Ureter (tissue), 1 donor: ENCODE measurements at regions not wholly inside any gene's neighbourhood (a gene's known extent, or its start where the extent isn't known, plus 50 kb on each side); places are given as distances from the start of the nearest gene placed in this dataset.
"Not testable (repeated sequence)": the region's sequence is repeated elsewhere in the genome, so short reads cannot be mapped to it uniquely, and the experiment has no call there.

Source experiments
- DNase-seq: peaks from one replicate; pipeline ENCODE4 v3.0.0-alpha.2; 2020; ENCODE audit warnings: low spot score
- donor health status: DM: yes; HTN: yes; CAD: no.

- no peak for DNase-seq
Observed at GRCh38 chr5:36423578-36424307, 122.0 kb upstream of the RANBP3L start.

DNA sequence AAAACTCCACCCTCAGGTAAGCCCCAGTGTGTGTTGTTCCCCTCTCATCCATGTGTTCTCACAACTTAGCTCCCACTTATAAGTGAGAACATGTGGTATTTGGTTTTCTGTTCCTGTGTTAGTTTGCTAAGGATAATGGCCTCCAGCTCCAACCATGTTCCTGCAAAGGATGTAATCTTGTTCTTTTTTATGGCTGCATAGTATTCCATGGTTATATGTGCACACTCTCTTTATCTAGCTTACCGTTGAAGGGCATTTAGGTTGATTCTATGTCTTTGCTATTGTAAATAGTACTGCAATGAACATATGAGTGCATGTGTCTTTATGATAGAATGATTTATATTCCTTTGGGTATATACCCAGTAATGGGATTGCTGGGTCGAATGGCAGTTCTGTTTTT lies 124.4 kb upstream of the RANBP3L start:
- not testable (repeated sequence) for DNase-seq

- no peak for DNase-seq
Observed at GRCh38 chr5:36435516-36435915, 133.8 kb upstream of the RANBP3L start.

- no peak for DNase-seq
Observed at GRCh38 chr5:36436306-36436705, 134.6 kb upstream of the RANBP3L start.

- no peak for DNase-seq
Observed at GRCh38 chr5:36438765-36439561, 137.3 kb upstream of the RANBP3L start.

GRCh38 chr5:36440300-36440699 lies 138.6 kb upstream of the RANBP3L start:
- no peak for DNase-seq

GRCh38 chr5:36441280-36441679 lies 139.6 kb upstream of the RANBP3L start:
- no peak for DNase-seq

DNA sequence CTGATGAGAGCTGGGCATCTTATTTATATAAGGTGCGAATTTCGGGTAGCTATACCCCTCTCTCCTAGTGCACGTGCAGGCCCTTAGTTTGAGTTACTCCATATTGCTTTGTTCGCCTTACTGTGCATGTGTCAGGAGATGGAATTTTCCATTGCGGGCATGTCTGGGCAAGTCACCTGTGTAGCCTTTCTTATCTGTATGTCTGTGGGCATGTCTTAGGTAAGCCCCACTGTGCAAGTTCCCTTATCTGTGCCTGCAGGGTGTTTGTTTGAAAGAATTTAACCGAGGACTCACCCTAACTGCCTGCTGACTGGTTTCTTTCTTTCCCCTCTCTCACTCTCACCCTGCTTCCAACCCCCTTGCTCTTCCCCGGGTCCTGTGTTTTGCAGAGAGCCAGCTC lies 140.7 kb upstream of the RANBP3L start:
- peak; percentile 80 for DNase-seq

DNA sequence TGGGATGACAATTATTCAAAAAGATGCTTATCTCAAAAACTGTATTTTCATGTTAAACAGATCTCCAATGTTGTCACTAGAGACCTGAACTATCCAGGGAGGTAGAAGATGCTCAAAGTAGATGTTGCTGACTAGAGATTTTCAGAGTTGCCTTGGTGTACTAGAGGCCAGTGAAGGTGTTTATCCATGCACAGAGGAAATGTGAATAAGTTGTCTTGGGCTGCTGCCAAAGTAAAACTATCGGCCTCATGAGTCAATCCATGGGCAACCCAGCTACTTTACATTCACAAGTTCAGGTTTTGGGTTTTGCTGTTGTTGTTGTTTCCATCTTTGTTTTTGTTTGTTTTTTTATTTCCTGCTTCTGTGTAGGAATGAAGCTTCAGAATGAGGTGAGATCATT lies 141.1 kb upstream of the RANBP3L start:
- peak; percentile 54 for DNase-seq

DNA sequence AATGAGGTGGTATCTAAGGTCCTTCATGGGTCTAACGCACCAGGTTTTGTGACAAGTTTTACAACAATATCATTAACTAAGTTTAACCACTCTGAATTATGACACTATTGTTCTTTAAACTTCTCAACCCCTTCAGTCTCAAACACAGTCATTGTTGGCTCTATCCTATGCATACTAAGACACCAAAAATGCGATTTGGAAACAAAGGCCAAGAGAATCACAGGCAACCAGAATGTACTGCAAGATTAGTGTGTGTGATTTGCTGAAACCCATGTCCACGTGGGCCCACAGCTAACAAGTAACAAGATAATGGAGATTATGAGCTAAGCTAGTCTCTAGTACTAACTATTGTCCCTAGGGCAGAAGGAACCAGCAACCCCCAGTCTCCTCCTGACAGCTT lies 142.2 kb upstream of the RANBP3L start:
- no peak for DNase-seq

- no peak for DNase-seq
Observed at GRCh38 chr5:36444582-36445418, 143.1 kb upstream of the RANBP3L start.

DNA sequence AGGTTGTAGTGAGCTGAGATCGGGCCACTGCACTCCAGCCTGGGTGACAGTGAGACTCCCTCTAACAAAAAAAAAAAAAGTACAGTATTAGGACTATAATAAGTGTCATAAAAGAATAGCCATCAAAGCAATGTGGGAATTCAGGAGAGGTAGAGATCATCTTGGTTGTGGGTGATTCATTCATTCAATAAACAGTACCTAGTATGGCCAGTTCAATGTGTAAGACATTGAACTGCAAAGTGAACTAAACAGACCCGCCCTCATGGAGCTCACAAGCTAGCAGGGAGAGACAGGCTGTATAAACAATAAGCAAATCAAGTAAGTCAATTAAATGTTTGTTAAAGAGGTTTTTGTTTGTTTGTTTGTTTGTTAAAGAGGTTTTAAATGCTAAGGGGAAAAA lies 146.1 kb upstream of the RANBP3L start:
- DNase-seq = no peak

DNA sequence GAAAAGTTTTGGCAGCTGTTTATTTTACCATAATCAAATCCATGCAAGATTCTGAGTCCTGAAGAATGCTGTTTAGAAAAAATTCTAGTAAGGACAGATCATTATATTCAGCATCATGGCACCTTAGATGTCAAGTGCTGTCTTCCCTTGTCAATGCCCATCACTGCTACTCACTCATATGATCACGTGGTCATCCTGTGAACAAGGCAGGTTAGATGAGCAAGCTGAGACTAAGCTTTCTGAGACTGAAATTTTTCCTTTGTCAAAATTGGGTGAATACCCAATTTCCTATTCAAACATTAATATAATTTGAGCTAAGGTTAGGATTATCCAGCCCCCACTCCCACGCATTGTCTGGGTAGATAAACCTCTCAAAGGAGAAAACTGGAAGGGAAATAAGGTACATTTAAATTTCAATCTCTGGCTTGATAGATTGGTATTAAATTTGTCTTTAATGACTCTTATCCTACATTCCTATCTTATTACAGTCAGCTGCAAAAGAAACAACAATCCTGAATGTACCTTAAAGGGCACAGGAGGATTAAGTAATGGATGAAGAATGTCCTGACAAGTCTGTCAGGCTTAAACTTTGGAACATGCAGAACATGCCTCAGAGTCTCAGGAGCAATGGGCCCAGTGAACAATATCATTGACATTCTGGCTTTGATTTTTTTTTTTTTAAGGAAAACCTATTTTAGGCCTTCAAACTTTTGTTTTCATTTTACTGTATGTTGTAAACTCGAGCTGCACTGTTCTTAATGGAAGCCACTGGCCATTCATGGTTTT lies 148.7 kb upstream of the RANBP3L start:
- no peak for DNase-seq

DNA sequence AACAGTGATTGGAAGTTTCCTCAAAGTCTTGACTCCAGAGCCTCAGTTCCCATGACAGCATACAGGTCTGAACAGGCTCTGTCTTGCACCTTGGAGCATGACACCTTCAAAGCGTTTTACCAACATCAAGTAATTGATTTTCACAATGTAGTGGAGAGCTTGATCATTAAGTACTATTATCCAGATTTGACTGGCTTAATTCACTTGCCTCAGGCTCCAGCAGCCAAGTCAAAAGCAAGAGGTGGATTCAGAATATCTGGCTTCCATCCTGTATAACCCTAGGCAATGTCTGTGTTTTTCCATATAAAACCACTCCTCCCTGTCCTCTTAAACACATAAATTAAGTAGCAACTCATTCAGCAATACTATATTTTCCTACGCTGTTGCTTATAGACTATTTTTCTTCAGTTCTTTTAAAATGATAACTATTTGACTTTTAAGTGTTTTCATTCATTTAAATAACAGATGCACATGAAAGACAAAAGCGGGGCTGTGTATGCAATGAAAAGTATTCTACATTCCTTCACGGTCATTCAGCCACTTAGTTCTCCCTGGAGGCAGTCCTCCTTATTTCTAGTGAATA lies 150.8 kb upstream of the RANBP3L start:
- DNase-seq = no peak

DNA sequence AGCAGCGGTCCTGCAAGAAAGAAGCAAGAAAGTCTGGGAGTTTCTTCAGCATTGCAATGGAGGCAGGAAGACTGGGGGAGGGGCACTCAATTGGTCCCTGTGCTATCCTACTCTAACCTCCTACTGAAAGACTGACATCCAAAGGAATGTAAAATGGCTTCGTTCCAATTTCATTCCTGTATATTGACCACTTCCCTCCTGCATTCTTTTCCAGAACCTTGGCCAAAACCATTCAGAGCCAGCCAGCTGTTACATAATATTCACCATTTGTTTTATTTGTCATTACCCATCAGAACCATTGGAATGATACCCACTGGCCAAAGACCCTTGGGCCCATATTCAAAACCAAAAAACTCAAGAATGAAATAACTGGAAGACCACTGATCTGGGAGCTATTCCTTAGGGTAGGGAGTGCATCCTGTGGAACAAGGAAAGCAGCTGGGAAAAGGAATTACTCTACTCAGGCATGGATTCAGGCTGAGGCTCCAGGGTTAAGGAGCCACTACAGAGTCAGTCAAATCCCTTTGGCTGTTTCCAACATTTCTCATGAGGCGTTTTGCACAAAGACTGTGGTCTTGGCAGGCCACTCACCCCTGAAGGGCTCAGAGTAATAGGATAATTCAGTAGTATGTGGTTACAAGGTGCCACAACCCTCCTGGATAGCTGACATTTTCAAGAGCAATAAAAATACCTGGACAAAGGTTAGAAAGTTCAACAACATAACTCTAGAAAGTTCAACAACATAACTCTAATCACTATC lies 148.7 kb upstream of the SLC1A3 start:
- DNase-seq = no peak

GRCh38 chr5:36458746-36459145 lies 147.7 kb upstream of the SLC1A3 start:
- no peak for DNase-seq

DNA sequence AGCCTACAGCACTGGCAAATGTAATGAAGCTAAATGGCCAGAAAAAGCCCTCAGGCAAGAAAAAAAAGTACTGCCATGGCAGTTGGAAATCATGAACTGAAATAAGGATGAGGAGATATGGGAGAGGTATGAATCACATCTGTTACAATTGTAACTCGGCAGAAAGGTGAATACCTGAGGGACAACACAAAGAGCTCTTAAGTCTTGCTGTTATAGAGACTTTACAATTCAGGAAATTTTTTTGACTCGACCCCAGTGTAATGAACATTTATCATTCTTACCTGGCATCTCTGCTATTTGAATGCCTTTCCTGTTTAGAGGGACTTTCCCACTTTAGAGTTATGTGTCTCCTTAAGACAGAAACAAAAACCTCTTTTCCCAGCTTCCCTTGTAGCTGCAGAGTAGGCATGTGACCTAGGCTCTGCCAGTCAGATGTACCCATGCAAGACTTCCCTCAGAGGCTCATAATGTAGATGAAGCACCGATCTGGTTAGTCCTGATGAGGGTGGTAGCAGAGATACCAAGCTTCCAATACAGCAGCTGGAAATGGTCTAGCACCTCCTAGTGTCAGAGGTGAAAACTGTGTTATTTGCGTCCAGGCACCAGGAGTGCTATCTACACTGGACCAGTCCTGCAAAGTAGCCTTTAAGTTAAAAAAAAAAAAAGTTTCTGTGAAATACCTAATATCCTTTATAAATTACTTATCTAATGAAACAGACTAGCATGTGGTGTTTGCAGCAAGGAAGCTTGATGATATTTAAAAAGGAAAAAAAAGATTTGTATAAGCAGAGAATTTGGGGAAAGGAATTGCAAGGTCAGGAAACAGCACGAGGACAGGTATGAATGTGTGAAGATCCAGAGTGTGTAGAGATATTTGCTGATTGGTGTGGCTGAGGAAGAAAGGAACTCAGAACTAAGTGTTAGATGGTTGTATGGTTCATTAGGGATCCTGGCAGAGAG lies 146.9 kb upstream of the SLC1A3 start:
- no peak for DNase-seq

DNA sequence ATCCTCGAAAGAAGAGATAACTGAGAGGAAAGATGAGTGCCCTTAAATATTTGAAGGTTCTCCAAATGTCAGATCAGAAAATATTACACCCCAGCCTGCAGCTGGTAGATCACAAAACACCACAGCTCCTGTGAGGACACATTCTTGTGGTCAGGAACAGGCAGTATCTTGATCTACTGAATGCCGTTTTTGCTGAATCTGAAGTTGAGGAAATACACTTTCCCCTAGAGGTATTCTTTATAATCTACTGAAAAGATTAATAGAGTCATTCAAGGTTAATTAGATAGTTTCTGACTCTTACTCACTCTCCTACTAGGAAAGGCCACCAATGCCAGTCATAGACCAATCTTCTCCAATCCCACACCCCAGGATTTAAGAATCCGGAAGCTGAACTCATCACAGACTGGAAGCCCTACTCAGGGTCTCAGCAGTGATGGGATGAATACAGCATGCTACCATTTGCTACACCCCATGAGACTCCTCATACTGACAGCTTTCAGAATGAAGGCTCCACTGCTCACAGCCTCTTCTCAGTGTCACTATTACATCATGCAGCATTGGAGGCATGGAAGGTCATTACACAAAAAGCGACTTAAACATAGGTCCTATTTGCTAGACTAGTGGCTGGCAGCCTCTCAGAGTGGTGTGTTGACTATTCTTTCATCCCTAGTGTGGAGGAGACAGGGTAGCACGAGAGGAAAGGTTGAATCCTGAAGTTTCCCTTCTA lies 143.9 kb upstream of the SLC1A3 start:
- DNase-seq = no peak

- DNase-seq = not testable (repeated sequence)
Observed at GRCh38 chr5:36475942-36476341, 130.5 kb upstream of the SLC1A3 start.
